BLaER1 treated with 17β-estradiol and CSF1 and Interleukin-3, amounts not matched to agents 10 nM and 100 nM (cell line): ENCODE measurements at regions not wholly inside any gene's neighbourhood (a gene's known extent, or its start where the extent isn't known, plus 50 kb on each side); places are given as distances from the start of the nearest gene placed in this dataset.
A peak's percentile ranks its signal among the peaks of the same experiment; 100 is the strongest.

ENCODE experiments used
- H3K27ac ChIP-seq, 11 experiments: shearing (Covaris generic); formaldehyde crosslinking; 2 replicates each; pipeline ENCODE4 v1.8.1; 2022
- H3K27me3 ChIP-seq, 11 experiments: shearing (Covaris generic); formaldehyde crosslinking; 2 replicates each; pipeline ENCODE4 v1.8.1; 2022
- H3K36me3 ChIP-seq, 11 experiments: shearing (Covaris generic); formaldehyde crosslinking; 2 replicates each; pipeline ENCODE4 v1.8.1; 2022
- H3K4me1 ChIP-seq, 10 experiments: shearing (Covaris generic); formaldehyde crosslinking; 2 replicates each; pipeline ENCODE4 v1.8.1; 2022
- H3K4me2 ChIP-seq, 11 experiments: shearing (Covaris generic); formaldehyde crosslinking; 2 replicates each; pipeline ENCODE4 v1.8.1; 2022
- H3K4me3 ChIP-seq, 10 experiments: shearing (Covaris generic); formaldehyde crosslinking; 2 replicates each; pipeline ENCODE4 v1.8.1; 2022
- H3K9ac ChIP-seq, 11 experiments: shearing (Covaris generic); formaldehyde crosslinking; 2 replicates each; pipeline ENCODE4 v1.8.1; 2022
- H3K9me3 ChIP-seq, 11 experiments: shearing (Covaris generic); formaldehyde crosslinking; replicated peaks in 1 of 11; 2 replicates each; pipeline ENCODE4 v1.8.1; 2022
- H4K20me1 ChIP-seq, 11 experiments: shearing (Covaris generic); formaldehyde crosslinking; 2 replicates each; pipeline ENCODE4 v1.8.1; 2022
- Cebpa-rat ChIP-seq, 11 experiments: shearing (Covaris generic); IDR thresholded peaks; 2 replicates each; pipeline ENCODE4 v1.8.1; 2022

GRCh38 chr4:182975806-182976205 is 58.6 kb upstream of the DCTD start:
- Histone ChIP-seq H3K27ac (peak overlapping the region in 8 of 11 experiments; percentile 30 to 91 (median 71); a peak in 15 of 22 replicates), H3K27me3 (no peaks in the 10 kb centered on the region), H3K4me3 (no peak overlapping the region; a peak in 1 of 20 replicates), H3K4me1 (peaks cover 23 to 64% (median 32%) of the 10 kb centered on the region in 10 experiments), H3K36me3 (no peaks in the 10 kb centered on the region), H3K9ac (peak overlapping the region in 5 of 11 experiments; percentile 1 to 80 (median 70); a peak in 8 of 22 replicates), H3K9me3 (peaks cover 5 to 26% (median 10%) of the 10 kb centered on the region in 11 experiments; a peak in 11 of 22 replicates), H4K20me1 (no peaks in the 10 kb centered on the region), H3K4me2 (peak overlapping the region; percentile 19 to 88 (median 63))
- TF ChIP-seq Cebpa-rat (IDR thresholded peaks at IDR 0.05), result no peak

GRCh38 chr4:182973941-182974340 is 56.8 kb upstream of the DCTD start:
- peaks cover 23 to 79% (median 35%) of the 10 kb centered on the region in 10 experiments for H3K4me1 ChIP-seq
- no peaks in the 10 kb centered on the region for H4K20me1 ChIP-seq
- no peak for TF ChIP-seq Cebpa-rat (IDR thresholded peaks at IDR 0.05)
- H3K36me3 ChIP-seq, result no peaks in the 10 kb centered on the region
- peaks cover 0 to 17% (median 6%) of the 10 kb centered on the region in 11 experiments; a peak in 5 of 22 replicates for H3K9me3 ChIP-seq
- H3K4me3 ChIP-seq, result no peak overlapping the region
- H3K9ac ChIP-seq, result peak overlapping the region in 2 of 11 experiments; percentile 3 to 18; a peak in 1 of 22 replicates
- H3K4me2 ChIP-seq, result peak overlapping the region in 3 of 11 experiments; percentile 83 to 88 (median 84); a peak in 6 of 22 replicates
- peak overlapping the region in 3 of 11 experiments; percentile 27 to 91 (median 58); a peak in 5 of 22 replicates for H3K27ac ChIP-seq
- no peaks in the 10 kb centered on the region for H3K27me3 ChIP-seq

GRCh38 chr4:182973511-182973911 is 56.3 kb upstream of the DCTD start:
- TF ChIP-seq Cebpa-rat (IDR thresholded peaks at IDR 0.05), result no peak
- Histone ChIP-seq H3K27me3 (no peaks in the 10 kb centered on the region), H3K4me1 (peaks cover 19 to 75% (median 33%) of the 10 kb centered on the region in 10 experiments), H3K4me3 (no peak overlapping the region), H3K9me3 (peaks cover 0 to 14% (median 6%) of the 10 kb centered on the region in 11 experiments; a peak in 5 of 22 replicates), H3K27ac (peak overlapping the region in 3 of 11 experiments; percentile 13 to 91 (median 58); a peak in 5 of 22 replicates), H4K20me1 (no peaks in the 10 kb centered on the region), H3K4me2 (peak overlapping the region in 3 of 11 experiments; percentile 83 to 88 (median 84); a peak in 6 of 22 replicates), H3K36me3 (no peaks in the 10 kb centered on the region), H3K9ac (peak overlapping the region in 2 of 11 experiments; percentile 3 to 18; a peak in 1 of 22 replicates)

GRCh38 chr4:182971702-182972101 is 54.5 kb upstream of the DCTD start:
- Histone ChIP-seq H3K27me3 (no peaks in the 10 kb centered on the region), H3K36me3 (no peaks in the 10 kb centered on the region), H3K4me3 (no peak overlapping the region), H3K4me2 (no peak overlapping the region), H3K9ac (no peak overlapping the region), H3K9me3 (0 out of 22 replicates have a peak, but pooled peaks cover 0 to 7% (median 0%) of the 10 kb centered on the region in 11 experiments), H3K27ac (no peak overlapping the region), H3K4me1 (peaks cover 15 to 56% (median 21%) of the 10 kb centered on the region in 10 experiments), H4K20me1 (no peaks in the 10 kb centered on the region)
- TF ChIP-seq Cebpa-rat (IDR thresholded peaks at IDR 0.05), result no peak

GRCh38 chr4:182969651-182970279 is 52.6 kb upstream of the DCTD start:
- Histone ChIP-seq H3K9me3 (peaks cover 0 to 7% (median 0%) of the 10 kb centered on the region in 11 experiments; a peak in 1 of 22 replicates), H3K4me1 (peaks cover 0 to 39% (median 2%) of the 10 kb centered on the region in 10 experiments; a peak in 12 of 20 replicates), H3K4me3 (no peak overlapping the region), H3K27ac (peak overlapping the region in 1 of 11 experiments; percentile 25; a peak in 2 of 22 replicates), H3K9ac (no peak overlapping the region), H3K36me3 (no peaks in the 10 kb centered on the region), H3K27me3 (no peaks in the 10 kb centered on the region), H4K20me1 (no peaks in the 10 kb centered on the region), H3K4me2 (peak overlapping the region in 3 of 11 experiments; percentile 44 to 73 (median 53); a peak in 6 of 22 replicates)
- no peak for TF ChIP-seq Cebpa-rat (IDR thresholded peaks at IDR 0.05)

GRCh38 chr4:182968917-182969650 is 51.9 kb upstream of the DCTD start:
- peaks cover 0 to 32% (median 2%) of the 10 kb centered on the region in 10 experiments; a peak in 6 of 20 replicates for H3K4me1 ChIP-seq
- no peak for TF ChIP-seq Cebpa-rat (IDR thresholded peaks at IDR 0.05)
- no peak overlapping the region for H3K4me3 ChIP-seq
- peaks cover 0 to 7% (median 0%) of the 10 kb centered on the region in 11 experiments; a peak in 1 of 22 replicates for H3K9me3 ChIP-seq
- H3K27me3 ChIP-seq, result no peaks in the 10 kb centered on the region
- H4K20me1 ChIP-seq, result no peaks in the 10 kb centered on the region
- peak overlapping the region in 3 of 11 experiments; percentile 44 to 73 (median 53); a peak in 5 of 22 replicates for H3K4me2 ChIP-seq
- H3K27ac ChIP-seq, result peak overlapping the region in 1 of 11 experiments; percentile 25; a peak in 2 of 22 replicates
- no peaks in the 10 kb centered on the region for H3K36me3 ChIP-seq
- H3K9ac ChIP-seq, result no peak overlapping the region

- H3K9me3 ChIP-seq, result peaks cover 0 to 7% (median 0%) of the 10 kb centered on the region in 11 experiments; a peak in 1 of 22 replicates
- H3K36me3 ChIP-seq, result no peaks in the 10 kb centered on the region
These were observed 50.2 kb upstream of the DCTD start for GRCh38 chr4:182967403-182967802.

More at GRCh38 chr4:182967403-182967802, 50.2 kb upstream of the DCTD start:
- H3K4me2 ChIP-seq, result no peak overlapping the region
- H3K4me1 ChIP-seq, result peaks cover 0 to 15% (median 2%) of the 10 kb centered on the region in 10 experiments; a peak in 6 of 20 replicates
- H3K4me3 ChIP-seq, result no peak overlapping the region
- no peak overlapping the region for H3K9ac ChIP-seq
- no peak overlapping the region for H3K27ac ChIP-seq
- no peak for TF ChIP-seq Cebpa-rat (IDR thresholded peaks at IDR 0.05)
- no peaks in the 10 kb centered on the region for H4K20me1 ChIP-seq
- H3K27me3 ChIP-seq, result no peaks in the 10 kb centered on the region
